ENCODE measurements at regions not wholly inside any gene's neighbourhood (a gene's known extent, or its start where the extent isn't known, plus 50 kb on each side); places are given as distances from the start of the nearest gene placed in this dataset.

DNA sequence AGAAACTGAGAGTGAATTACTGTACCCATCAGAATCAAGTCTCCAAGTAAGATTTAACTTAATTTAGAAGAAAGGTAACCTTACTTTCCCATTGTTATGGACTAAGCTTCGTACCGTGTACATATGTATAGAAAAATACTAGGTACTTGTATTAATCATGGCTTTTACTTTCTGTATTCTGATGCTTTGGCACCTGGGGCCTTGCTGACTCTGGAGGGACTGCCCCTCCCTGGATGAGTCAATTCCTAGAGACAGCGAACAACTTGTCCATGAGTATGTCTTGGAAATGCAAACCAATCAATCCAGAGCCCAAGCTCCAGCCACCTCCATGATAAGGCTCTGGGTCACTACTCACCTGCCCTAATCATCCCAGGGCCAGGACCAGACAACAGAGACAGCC is 50.0 kb upstream of the DGKG start:
- no peak for DNase-seq (ENCODE audit: low spot score)

Data from germinal center (tissue), 1 donor.